ENCODE measurements at regions not wholly inside any gene's neighbourhood (a gene's known extent, or its start where the extent isn't known, plus 50 kb on each side); places are given as distances from the start of the nearest gene placed in this dataset.
"Not testable (repeated sequence)": the region's sequence is repeated elsewhere in the genome, so short reads cannot be mapped to it uniquely, and the experiment has no call there.

DNA sequence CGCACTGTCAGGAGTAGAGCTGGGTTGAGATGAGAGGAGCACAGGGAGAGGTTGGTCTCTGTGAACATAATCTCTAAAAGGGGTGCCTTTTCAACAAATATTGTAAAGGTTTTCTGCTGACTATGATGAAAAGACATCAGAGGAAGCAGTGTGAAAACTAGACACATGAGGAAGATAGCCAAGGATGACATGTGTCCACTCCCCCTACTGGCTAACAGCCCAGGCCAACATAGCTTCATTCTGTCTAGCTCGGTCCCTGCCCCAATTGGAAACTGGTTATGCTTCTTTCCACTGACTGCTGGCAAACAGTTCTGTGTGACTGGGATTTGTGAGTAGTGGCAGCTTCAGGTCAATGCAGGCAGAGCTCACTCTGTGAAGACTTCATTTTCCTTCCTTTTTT is 115.4 kb upstream of the ESX1 start:
- Histone ChIP-seq H3K27me3 (no peaks in the 10 kb centered on the region), H3K4me1 (no peaks in the 10 kb centered on the region), H3K9me3 (no peaks in the 10 kb centered on the region), H3K4me3 (no peak overlapping the region), H3K36me3 (no peaks in the 10 kb centered on the region), H3K27ac (no peak overlapping the region)
- TF ChIP-seq POLR2A (IDR thresholded peaks at IDR 0.05) (no peak), EP300 (IDR thresholded peaks at IDR 0.05) (no peak), POLR2AphosphoS5 (IDR thresholded peaks at IDR 0.05) (no peak)
- TF ChIP-seq, protein P1, sequence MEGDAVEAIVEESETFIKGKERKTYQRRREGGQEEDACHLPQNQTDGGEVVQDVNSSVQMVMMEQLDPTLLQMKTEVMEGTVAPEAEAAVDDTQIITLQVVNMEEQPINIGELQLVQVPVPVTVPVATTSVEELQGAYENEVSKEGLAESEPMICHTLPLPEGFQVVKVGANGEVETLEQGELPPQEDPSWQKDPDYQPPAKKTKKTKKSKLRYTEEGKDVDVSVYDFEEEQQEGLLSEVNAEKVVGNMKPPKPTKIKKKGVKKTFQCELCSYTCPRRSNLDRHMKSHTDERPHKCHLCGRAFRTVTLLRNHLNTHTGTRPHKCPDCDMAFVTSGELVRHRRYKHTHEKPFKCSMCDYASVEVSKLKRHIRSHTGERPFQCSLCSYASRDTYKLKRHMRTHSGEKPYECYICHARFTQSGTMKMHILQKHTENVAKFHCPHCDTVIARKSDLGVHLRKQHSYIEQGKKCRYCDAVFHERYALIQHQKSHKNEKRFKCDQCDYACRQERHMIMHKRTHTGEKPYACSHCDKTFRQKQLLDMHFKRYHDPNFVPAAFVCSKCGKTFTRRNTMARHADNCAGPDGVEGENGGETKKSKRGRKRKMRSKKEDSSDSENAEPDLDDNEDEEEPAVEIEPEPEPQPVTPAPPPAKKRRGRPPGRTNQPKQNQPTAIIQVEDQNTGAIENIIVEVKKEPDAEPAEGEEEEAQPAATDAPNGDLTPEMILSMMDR (IDR thresholded peaks at IDR 0.05) = no peak
- WGBS = 58% methylated on average over 2 of the region's 2 CpGs
- no peak for DNase-seq (ENCODE audit: low spot score in 2 of 2)

DNA sequence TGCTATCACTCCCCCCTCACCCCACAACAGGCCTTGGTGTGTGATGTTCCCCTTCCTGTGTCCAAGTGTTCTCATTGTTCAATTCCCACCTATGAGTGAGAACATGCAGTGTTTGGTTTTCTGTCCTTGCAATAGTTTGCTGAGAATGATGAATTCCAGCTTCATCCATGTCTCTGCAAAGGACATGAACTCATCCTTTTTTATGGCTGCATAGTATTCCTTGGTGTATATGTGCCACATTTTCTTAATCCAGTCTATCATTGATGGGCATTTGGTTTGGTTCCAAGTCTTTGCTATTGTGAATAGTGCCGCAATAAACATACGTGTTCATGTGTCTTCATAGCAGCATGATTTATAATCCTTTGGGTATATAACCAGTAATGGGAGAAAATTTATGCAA is 106.0 kb upstream of the ESX1 start:
- not testable (repeated sequence) for H3K4me3 ChIP-seq; H3K9me3 ChIP-seq; H3K4me1 ChIP-seq; H3K27me3 ChIP-seq; DNase-seq (ENCODE audit: low spot score in 2 of 2); H3K36me3 ChIP-seq; H3K27ac ChIP-seq
- 89% methylated on average over 2 of the region's 2 CpGs for WGBS

DNA sequence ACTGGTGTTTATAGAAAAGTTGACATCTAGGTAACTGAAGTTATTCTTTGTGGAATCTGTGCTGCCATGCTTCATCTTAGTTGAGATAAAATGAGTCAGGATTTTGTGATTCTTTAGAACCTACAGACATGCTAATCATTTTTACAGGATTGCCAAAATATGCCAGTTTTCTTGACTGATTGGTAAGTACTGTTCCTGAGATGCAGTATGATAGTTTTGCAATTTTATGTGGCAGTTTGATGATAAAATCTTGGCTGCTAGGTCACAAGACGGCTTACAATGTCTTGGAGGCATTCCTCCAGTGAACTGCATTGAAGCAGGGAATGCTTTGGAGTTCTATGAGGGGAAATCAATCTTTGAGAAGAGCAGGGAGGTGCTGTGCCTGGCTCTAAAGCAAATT is 104.4 kb upstream of the ESX1 start:
- H3K27me3 ChIP-seq = no peaks in the 10 kb centered on the region
- no peak overlapping the region for H3K4me3 ChIP-seq
- no peaks in the 10 kb centered on the region for H3K4me1 ChIP-seq
- H3K36me3 ChIP-seq = no peaks in the 10 kb centered on the region
- WGBS = 28% methylated on average over 1 of the region's 1 CpG
- no peak for TF ChIP-seq POLR2A (IDR thresholded peaks at IDR 0.05)
- TF ChIP-seq POLR2AphosphoS5 (IDR thresholded peaks at IDR 0.05) = no peak
- TF ChIP-seq, protein P1 (IDR thresholded peaks at IDR 0.05) = no peak
- no peak for TF ChIP-seq EP300 (IDR thresholded peaks at IDR 0.05)
- DNase-seq (ENCODE audit: low spot score in 2 of 2) = no peak
- H3K27ac ChIP-seq = no peak overlapping the region
- H3K9me3 ChIP-seq = no peaks in the 10 kb centered on the region

DNA sequence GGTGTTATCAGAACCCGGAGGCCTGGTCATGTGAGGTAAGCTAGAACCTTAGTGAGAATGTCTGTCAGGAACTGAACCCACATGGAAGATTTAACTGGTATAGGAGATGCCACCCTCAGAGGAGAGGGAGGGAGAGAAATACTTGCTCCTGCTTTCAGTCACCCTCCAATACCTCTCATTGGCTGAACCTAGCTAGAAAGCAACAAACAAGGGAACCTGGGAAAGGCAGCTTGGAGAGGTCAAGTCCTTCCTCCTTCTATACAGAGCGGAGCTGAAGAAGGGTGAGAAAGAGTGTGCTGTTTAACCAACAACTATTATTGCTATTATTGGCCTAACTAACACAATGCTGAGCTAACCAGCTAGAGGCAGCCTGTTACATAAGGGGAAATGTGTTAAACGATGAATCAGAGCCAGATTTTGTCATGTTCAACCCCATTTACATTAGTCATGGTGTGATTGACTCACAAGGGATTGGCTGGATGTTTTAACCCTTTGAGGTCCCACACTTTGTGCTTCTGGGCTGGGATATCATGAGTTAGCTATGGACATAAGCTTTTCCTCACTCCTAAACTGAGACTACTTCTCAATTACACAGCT is 96.5 kb upstream of the ESX1 start:
- DNase-seq (ENCODE audit: low spot score in 2 of 2) = no peak
- H3K4me3 ChIP-seq = no peak overlapping the region
- 48% methylated on average over 3 of the region's 3 CpGs for WGBS
- H3K27ac ChIP-seq = no peak overlapping the region
- TF ChIP-seq POLR2A (IDR thresholded peaks at IDR 0.05) = no peak
- no peak for TF ChIP-seq POLR2AphosphoS5 (IDR thresholded peaks at IDR 0.05)
- TF ChIP-seq, protein P1 (IDR thresholded peaks at IDR 0.05) = no peak
- TF ChIP-seq EP300 (IDR thresholded peaks at IDR 0.05) = no peak
- no peaks in the 10 kb centered on the region for H3K9me3 ChIP-seq
- H3K27me3 ChIP-seq = no peaks in the 10 kb centered on the region
- no peaks in the 10 kb centered on the region for H3K36me3 ChIP-seq
- H3K4me1 ChIP-seq = no peaks in the 10 kb centered on the region

DNA sequence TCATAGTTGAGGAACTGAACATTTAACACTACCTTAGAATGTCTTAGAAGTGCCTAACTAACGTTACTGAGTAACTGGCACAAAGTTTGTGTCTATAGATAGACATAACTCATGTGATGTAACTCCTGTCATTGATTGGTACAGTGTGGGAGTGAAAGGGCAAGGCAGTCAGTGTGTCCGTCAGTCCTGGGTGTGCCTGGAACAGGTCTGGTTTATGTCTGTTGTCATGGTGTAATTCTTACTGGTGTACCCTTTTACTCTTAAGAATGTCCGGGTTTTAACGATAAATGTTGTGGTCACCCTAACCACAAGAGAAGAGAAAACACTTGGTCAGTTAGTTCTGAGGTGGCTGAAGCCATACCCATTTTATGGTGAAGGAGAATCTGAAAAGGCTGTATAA is 93.1 kb upstream of the ESX1 start:
- H3K36me3 ChIP-seq = no peaks in the 10 kb centered on the region
- H3K27me3 ChIP-seq = no peaks in the 10 kb centered on the region
- H3K9me3 ChIP-seq = no peaks in the 10 kb centered on the region
- 53% methylated on average over 4 of the region's 4 CpGs for WGBS
- H3K27ac ChIP-seq = no peak overlapping the region
- no peak overlapping the region for H3K4me3 ChIP-seq
- DNase-seq (ENCODE audit: low spot score in 2 of 2) = no peak
- H3K4me1 ChIP-seq = no peaks in the 10 kb centered on the region
- TF ChIP-seq POLR2AphosphoS5 (IDR thresholded peaks at IDR 0.05) (no peak), EP300 (IDR thresholded peaks at IDR 0.05) (no peak), POLR2A (IDR thresholded peaks at IDR 0.05) (no peak)
- TF ChIP-seq, protein P1 (IDR thresholded peaks at IDR 0.05) = no peak

All from suprapubic skin (tissue), 4 donors.